Pons (tissue), 1 donor: ENCODE measurements at regions not wholly inside any gene's neighbourhood (a gene's known extent, or its start where the extent isn't known, plus 50 kb on each side); places are given as distances from the start of the nearest gene placed in this dataset.

ENCODE experiments used
- DNase-seq: peaks from one replicate; pipeline ENCODE4 v3.0.0-alpha.2; 2016; ENCODE audit warnings: low spot score

DNA sequence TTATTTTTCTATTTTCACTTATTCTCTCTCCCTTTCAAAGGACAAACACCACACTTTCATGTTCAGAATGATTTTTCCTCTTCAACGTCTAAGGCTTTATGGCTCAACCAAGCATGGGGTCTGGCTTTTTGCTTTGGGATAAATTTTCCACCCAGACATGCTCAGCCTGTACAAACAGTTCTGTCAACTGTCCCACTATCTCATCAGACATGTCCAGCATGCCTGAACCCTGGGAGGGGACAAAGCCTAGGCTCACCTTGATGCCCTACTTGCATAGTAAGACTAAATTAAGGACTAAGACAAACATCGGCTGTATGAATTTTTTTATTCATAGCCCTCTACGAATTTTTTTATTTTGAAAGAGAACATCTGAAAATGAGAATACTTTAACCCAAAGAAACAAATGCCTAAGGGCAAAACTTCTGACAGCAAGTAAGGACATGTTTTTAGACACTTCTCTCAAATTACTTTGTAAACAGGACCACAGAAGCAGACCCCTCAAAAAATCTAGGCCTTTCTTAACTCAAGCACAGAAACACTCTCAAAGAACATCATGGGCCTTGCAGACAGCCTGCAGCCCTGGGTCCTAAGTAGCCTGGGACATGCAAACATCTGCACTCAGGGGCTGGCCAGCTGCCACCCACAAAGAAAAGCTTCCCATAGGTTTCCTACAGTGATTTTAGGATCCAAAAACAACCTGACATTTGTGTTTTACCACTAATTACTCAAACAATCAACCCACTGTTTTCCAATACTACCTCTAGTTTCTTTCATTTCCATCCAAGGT, 72.3 kb upstream of the PALMD start:
- no peak for DNase-seq

DNA sequence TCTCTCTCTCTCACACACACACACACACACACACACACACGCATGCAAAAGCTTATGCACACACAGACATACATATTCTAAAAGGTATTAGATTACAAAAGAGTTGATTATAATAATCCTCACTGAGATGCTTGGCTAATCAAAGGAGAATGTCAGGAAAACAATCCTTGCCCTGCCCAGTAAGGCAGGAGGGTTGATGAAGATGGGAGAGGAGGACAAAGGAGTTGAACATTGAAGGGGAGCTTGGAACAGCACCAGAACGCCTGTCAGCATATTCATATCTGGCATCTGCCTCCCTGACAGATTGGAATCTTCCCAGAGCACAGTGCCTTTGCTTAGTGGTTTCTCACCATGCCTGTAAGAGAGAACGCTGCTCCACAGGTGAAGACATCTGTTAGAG, 68.6 kb upstream of the PALMD start:
- no peak for DNase-seq

DNA sequence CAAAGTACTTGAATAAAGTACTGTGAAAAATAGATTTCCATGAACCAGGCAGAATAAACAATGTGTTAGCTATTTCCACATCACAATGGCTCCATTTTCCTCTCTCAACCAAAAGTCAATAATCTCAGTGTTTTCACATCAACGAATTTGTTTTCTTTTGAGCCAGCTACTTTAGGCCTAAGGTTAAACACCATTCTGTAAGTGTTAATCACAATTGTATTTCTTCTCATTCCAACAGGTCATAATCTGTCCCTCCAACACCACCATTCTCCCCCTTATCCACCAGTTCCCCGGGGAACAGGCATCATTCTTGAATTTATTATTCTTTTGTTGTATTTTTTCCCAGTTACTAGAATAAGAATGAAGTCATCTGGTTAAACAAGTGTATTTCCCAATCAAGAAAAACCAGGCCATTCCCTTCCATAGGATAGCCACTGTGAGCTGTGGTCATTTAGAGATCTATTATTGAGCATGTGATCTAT, 66.2 kb upstream of the PALMD start:
- DNase-seq, result peak; percentile 57

DNA sequence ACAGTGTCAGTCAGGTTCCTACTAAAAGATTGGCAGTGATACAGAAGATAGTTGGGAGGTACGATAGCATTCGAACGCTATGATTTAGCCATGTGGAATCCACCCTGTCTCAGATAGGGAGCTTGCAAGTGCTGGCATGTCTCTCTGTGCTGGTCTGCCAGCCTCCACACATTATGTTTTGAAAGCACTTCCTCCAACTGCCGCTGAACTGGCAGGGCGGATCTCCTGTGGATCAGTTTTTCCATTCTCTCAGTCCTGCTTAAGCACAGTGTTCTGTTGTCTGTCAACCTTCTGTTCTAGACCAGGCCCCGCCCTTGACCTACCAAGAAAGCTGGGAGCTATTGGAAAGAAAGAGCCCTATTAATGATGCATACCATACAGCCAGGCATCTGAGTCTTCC, 65.5 kb upstream of the PALMD start:
- no peak for DNase-seq

DNA sequence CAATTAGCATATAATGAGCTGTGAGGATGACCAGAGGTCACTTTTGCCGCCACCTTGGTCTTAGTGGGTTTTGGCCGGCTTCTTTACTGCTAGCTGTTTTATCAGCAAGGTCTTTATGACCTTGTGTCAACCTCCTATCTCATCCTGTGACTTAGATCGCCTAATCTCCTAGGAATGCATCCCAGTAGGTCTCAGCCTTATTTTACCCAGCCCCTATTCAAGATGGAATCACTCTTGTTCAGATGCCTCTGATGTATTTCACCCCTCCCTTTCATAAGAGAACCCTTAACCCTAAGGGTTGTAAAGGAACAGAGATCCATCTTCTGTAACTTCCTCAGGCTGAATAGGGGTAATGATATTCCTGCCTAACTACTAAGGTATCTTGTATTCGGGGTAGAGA, 58.9 kb upstream of the PALMD start:
- no peak for DNase-seq

DNA sequence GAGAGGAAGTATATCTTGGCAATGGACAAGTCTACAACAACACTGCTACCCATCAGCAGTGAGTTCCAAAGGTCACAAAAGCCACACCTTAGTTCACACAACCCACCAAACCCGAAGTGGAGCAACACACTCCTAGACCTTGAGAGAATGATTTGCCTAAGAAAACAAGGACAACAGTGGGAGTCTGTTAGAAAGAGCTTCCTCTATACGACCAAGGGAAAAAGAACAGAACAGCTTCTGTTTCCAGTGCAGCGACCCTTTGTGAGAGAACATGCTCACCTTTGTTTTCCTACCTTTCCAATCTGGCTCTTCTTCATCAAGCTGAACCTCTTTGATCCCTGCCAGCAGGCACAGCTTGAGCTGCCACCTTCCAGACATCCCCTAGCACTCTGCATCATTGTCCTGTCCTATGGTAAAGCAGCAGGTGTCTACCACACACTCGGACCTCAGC, 56.7 kb upstream of the PALMD start:
- no peak for DNase-seq

DNA sequence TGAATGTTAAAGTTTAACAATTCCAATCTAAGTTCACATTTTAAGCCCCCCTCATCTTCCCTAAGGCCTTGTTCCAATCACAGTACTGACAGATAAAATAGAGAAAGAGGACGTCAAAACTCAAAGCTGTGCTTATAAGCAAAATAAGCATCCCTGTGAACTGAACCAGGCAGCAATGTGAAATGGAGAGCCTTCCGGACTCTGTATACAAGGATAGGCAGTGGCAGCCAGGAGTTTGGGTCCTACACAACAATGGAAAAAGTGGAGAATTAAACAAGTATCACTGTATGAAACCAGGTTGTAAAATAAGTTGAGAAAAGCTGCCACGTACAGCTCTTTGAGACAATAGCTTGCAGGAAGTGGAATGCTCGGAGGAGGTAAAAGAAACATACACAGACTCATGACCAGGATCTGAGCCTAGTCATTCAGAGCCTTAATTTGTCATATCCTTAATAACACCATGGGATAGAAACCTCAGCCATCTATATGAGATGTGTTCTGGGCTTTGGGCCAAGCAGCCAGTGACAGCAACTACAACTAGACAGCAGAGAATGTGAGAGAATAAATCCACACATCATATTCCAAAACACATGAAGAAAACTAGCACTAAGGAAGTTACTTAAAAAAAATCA, 55.2 kb upstream of the PALMD start:
- peak; percentile 3 for DNase-seq

DNA sequence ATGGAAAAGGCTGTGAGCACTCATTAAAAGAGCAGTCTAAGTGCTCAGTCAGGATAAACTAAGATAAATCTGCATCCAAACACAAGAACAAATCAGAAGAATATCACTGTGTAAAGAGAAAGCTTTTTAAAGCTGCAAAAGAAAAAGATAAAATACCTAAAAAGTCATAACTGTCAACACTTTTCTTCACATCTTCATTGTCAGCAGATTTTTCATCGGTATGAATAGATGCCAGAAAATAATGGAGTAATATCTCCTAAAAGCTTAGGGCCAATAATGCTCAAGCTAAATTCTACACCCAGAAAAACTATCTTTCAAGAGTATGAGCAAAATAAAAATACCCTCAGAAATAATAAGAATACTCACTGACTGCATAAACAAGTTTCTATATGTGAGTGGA, 54.0 kb upstream of the PALMD start:
- no peak for DNase-seq

DNA sequence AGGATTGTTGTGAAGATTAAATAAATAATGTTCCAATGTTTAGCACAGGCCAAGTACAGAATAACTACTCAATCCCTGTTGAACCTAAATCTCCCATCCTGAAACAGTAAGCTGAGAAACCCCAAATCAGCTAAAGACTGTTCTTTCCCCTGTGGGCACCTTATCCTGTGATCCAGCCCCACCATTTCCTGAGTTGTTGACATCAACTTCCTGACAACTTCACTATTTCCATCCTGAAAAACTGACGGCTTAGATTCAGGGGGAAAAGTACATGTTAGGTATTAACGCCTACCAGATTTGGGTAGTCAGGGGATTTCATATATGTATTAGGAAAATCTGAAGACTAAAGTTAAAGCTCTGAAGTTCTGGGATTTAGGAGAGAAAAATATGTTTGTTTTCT, 51.7 kb upstream of the PALMD start:
- no peak for DNase-seq

DNA sequence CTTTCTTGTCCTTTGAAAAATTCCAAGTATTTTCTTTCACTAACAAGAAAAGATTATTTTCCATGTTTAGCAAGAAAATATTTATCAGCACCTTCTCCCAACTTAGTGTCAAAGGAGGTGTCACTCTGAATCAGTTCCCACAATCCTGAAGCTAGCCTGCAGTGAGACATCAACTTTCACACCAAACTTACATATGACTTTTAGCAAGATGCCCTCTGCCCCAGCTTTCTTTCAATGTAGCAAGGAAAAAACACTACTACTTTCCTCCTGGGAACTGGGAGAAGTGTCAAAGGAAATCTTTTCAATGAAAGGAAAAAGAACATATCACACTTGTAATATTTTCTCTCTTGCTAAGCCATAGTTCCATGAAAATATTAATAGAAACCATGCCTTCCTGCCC, 50.9 kb upstream of the PALMD start:
- no peak for DNase-seq

DNA sequence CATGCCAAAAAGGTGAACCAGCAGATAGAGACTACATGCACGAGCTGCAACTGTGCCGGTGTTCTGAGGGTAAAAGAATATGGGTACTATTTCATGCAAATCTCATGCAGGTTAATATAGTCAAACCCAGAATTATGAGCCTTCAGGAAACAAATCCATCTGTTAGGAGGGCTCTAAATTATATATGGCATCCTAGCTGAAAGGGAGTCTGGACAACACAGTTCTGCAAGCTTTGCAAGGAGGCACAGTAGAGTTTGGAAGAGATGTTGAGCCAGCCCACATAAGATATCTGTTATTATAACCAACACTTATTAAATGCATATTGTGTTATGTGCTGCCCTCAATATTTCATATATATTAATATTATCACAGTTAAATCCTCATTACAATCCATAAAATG, 50.5 kb upstream of the PALMD start:
- no peak for DNase-seq
